HG02938 (cell line): ENCODE measurements at regions not wholly inside any gene's neighbourhood (a gene's known extent, or its start where the extent isn't known, plus 50 kb on each side); places are given as distances from the start of the nearest gene placed in this dataset.
"Not testable (repeated sequence)": the region's sequence is repeated elsewhere in the genome, so short reads cannot be mapped to it uniquely, and the experiment has no call there.

Source experiments
- ATAC-seq: cut with Tn5 transposase; IDR thresholded peaks from one replicate; pipeline ENCODE4 v1.9.1; 2021; ENCODE audit warnings: mild to moderate bottlenecking, moderate library complexity; ENCODE audit not compliant: unreplicated experiment

DNA sequence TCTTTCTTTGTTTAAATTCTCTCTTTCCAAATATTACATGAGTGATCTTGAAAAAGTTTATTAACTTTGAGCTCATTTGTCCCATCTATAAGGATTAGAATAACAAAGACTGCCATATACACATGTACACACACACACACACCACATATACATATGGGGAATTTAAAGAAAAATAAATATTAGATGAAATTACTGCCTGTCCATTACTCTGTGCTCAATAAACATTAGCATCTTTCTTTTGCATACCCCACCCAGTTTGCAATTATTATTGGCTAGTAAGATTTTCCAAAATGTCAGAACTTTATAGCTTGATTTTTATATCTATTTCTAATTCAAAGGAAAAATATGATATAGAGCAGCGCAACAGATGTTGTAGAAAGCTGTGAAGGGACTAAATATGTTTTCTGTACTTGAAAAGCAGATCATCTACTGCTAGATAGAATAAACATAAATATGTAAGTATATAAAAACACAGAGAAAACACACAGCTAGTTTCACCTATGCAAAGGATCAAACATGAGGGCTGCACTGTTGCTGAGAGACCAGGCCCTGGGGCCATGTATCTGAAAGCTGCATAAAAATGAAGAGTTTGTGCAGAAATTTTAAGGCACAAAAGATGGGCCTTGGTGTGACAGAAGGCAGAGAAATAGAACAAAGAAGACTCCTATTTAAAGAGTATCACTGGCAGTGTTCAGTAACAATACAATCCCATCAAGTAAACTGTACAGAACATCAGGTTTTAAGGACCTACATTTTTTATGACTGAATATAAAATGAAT, 114.2 kb upstream of the NECTIN3 start:
- no peak for ATAC-seq

GRCh38 chr3:110958313-110959147, 113.1 kb upstream of the NECTIN3 start:
- no peak for ATAC-seq

DNA sequence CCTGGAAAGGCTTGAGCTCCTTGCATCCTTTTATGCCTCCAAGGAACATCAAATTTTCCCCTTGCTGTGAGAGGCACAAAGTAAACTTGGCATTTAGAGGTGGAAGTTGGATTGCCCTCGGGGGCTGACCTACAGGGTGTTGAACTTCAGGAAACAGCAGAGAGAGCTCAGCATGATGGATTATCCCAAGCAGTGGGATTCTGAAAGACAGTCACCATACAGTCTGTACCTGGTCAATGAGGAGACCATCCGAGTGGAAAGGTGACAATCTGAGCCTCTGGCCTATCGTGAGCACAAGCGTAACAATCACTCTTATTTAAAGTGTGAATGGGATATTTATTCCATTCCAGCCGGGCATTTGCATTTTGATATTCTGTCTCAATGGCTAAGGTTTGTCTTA, 105.6 kb upstream of the NECTIN3 start:
- no peak for ATAC-seq

DNA sequence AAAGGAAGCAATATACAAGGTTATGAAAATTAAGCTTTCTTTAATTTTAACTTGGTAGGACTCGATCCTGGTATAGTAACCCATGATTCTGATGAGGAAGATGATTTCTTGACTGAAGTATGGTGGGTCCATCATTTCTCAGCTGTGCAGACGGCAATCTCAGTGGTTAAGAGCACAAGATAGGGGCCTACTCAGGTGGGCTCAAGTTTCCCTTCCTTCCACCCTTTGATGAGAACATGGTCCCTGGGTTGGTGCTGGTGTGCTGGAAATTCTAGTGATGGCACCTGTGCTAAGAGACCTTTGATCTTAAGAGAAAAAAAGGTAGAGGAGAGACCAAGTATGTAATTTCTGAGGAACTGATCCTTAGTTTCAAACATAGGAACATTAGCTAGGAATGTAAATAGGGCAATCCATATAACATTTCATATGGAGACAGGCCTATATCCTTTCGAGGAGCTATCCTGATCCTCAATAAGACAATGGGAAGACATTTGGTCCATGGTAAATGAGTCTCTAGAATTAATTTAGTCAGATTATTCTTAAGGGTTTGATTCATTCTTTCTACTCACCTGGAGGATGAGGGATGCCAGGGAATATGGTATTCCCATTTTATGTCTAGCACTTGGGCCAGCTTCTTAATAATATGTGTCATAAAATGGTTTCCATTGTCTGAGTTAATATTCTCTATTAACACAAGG, 104.5 kb upstream of the NECTIN3 start:
- no peak for ATAC-seq

DNA sequence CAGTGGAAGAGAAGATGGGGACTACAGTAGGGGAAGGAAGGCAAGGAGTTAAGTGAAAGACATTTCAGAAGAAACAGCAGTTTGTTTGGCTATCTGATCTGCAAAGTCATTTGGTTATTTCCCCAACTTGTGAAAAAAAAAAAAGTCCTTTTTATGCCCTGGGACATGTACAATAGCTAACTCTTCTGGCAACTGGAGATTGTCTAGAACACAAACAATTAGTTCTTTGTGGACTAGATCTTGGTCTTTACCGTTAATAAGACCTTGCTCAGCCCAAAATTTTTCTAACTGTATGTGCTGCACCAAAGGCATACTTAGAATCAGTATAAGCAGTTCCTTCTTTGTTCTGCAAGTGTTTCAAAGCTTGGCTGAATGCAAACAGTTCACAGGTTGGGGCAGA, 103.5 kb upstream of the NECTIN3 start:
- no peak for ATAC-seq

- ATAC-seq, result no peak
These were observed 102.1 kb upstream of the NECTIN3 start for GRCh38 chr3:110969229-110970211.

DNA sequence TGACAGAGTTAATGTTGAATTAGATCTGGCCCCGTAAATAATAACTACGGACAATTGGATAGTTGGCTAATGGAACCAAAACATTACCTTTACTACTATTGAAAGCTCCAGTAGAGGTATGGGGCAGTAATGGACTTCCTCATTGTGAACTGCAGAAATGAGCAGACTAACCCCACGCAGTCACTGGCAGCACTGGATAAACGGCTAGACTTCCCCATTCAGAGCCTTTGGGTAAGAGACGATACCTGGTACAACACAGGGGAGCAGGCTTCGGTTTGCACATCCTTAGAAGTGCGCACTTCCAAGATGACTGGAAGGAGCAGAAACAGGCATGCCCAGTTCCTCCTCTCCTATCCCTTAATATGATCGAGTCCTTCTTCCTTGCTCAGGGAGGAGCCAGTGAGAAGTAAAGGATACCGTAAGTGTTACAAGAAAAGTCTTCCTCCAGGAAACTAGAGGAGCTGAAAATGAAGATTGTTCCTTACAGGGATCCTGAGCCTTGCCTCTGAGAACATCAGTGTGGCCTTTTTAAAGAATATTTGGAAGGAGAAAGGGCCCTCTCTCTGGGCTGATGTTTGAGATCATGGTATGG, 100.5 kb upstream of the NECTIN3 start:
- ATAC-seq, result no peak

DNA sequence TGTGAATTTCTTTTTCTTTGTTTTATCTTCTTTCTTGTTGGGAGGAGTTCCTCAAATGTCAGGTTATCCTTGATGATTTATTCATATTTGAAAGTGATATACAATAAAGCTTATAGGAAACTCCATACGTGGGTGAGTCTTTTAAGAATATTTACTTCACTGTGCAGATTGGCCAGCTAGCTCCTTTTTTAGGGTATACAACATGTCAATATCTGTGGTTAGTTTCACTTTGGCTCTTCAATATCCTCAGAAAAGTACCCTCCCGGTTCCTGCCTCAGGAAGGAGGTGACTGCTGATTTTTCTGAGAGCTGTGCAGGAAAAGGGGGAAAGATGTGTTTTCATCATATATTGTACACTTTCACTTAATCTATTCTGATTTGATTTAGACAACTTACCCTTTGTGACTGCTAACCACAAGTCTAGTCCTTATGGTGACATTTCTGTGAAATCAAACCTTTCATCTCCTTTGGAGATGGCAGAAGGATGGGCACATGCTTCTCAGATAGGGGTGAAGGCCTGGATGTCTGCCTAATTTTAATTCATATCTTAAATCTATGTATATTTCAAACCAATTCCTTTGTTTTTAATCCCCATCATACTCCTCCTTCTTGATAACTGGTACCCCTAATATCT, 98.2 kb upstream of the NECTIN3 start:
- ATAC-seq, result no peak

- ATAC-seq, result no peak
These were observed 96.7 kb upstream of the NECTIN3 start for GRCh38 chr3:110974902-110975301.

DNA sequence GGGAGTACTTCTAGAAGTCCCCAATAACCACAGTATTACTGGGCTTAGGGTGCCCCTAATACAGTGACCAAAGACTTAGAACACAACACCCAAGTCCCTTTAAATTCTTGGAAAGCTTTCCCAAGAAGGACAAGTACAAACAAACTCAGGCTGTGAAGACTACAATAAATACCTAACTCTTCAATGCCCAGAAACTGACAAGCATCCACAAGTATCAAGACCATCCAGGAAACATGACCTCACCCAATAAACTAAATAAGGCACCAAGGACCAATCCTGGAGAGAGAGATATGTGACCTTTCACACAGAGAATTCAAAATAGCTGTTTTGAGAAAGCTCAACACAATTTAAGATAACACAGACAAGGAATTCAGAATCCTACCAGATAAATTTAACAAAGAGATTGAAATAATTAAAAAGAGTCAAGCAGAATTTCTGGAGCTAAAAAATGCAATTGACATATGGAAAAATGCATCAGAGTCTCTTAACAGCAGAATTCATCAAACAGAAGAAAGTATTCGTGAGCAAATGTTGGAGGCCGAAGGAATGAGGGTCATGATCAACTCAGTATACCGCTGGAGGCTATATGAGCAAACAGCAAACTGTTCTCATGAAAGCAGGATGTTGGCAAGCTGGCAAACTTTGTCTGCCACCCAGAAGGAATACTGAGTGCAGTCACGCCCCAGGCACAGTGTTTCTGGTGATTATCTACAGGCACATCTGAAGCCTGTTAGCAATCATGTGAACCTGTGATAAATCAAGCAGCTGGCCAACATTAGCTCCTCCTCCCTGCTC, 87.0 kb upstream of the NECTIN3 start:
- ATAC-seq, result no peak

DNA sequence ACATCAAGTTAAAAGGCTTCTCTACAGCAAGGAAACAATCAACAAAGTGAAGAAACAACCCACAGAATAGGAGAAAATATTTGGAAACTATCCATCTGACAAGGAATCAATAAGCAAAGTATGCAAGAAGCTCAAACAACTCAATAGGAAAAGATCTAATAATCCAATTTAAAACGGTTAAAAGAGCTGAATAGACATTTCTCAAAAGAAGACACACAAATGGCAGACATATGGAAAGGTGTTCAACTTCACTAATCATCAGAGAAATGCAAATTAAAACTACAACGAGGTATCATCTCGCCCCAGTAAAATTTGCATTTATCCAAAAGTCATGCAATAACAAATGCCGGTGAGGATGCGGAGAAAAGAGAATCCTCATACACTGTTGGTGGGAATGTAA, 82.2 kb upstream of the NECTIN3 start:
- ATAC-seq, result no peak

GRCh38 chr3:110995461-110996231, 76.0 kb upstream of the NECTIN3 start:
- ATAC-seq, result no peak

GRCh38 chr3:110998766-110999165, 72.8 kb upstream of the NECTIN3 start:
- ATAC-seq, result not testable (repeated sequence)

GRCh38 chr3:111006485-111006884, 65.1 kb upstream of the NECTIN3 start:
- not testable (repeated sequence) for ATAC-seq

- ATAC-seq, result no peak
These were observed 59.0 kb upstream of the NECTIN3 start for GRCh38 chr3:111012388-111013248.
